ENCODE measurements at regions not wholly inside any gene's neighbourhood (a gene's known extent, or its start where the extent isn't known, plus 50 kb on each side); places are given as distances from the start of the nearest gene placed in this dataset.

DNA sequence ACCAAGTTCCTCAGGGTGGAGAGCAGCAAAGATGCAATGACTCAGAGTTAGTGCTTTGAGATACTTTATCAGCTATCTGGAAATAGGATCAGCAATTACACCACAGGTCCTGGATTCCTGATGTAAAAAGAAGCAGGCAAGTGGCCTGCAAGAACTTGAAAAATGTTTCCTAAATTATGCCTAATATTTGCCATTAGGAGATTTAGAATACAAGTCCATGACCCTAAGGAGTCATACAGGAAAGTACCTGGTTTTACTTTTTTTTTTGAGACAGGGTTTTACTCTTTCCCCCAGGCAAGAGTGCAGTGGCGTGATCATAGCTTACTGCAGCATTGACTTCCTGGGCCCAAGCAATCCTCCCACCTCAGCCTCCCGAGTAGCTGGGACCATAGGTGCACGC lies 78.8 kb upstream of the CRBN start:
- DNase-seq: no peak
- Histone ChIP-seq H3K4me1 (ENCODE audit: control insufficient read depth, insufficient read depth, low read length) (no peaks in the 10 kb centered on the region), H3K9me3 (replicated peaks; ENCODE audit: control insufficient read depth, low read depth, low read length) (no peaks in the 10 kb centered on the region), H3K4me3 (ENCODE audit: low read length) (no peak overlapping the region), H3K36me3 (ENCODE audit: control insufficient read depth, insufficient read depth, low read length) (no peaks in the 10 kb centered on the region), H3K27ac (ENCODE audit: low read length) (no peak overlapping the region), H3K27me3 (ENCODE audit: control insufficient read depth, insufficient read depth, low read length) (no peaks in the 10 kb centered on the region)
- WGBS (ENCODE audit: insufficient coverage): 86% methylated on average over 1 of the region's 3 CpGs

DNA sequence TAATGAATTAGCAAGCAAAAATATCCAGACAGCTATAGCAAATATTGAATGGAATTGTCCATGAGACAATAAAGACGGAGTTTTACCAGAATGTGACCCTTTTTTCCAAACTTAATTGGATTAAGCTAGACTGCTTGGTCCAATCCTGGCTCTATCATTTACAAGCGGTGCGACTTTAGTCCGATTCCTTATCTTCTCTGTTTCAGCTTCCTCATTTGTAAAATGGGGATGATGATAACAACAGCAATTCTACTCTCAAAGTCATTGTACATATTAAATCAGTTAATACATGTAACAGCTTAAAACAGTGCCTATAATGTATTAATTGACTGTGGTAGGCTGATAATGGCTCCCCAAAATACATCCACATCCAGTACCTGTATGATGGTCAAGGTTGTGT lies 62.1 kb upstream of the CRBN start:
- H3K9me3 ChIP-seq (replicated peaks; ENCODE audit: control insufficient read depth, low read depth, low read length): no peaks in the 10 kb centered on the region

DNA sequence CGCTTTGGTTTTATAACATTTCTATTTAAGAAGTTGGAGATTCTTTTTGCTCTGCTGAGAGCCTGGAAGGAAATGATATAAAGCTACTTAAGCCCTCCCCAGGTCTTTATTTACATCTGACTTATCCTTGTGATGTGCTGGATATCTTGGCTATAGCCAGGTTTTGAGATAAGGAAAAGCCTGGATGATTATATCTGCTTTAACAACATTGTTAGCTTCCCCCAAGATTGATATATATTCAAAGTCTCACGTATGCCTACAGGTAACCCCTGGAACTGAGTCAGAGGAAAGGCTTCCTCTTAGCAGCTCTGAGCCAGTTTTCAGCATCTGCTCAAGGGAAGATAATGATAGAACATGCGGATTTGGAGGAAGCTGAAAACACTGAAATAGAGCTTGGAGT lies 61.5 kb upstream of the CRBN start:
- Histone ChIP-seq H3K36me3 (ENCODE audit: control insufficient read depth, insufficient read depth, low read length) (no peaks in the 10 kb centered on the region), H3K4me3 (ENCODE audit: low read length) (no peak overlapping the region), H3K4me1 (ENCODE audit: control insufficient read depth, insufficient read depth, low read length) (no peaks in the 10 kb centered on the region), H3K27me3 (ENCODE audit: control insufficient read depth, insufficient read depth, low read length) (no peaks in the 10 kb centered on the region), H3K27ac (ENCODE audit: low read length) (no peak overlapping the region), H3K9me3 (replicated peaks; ENCODE audit: control insufficient read depth, low read depth, low read length) (no peaks in the 10 kb centered on the region)
- DNase-seq: peak; percentile 1
- 22% methylated on average over 1 of the region's 3 CpGs for WGBS (ENCODE audit: insufficient coverage)

More for the DNA sequence above, 62.1 kb upstream of the CRBN start:
- WGBS (ENCODE audit: insufficient coverage): 100% methylated on average over 1 of the region's 4 CpGs
- Histone ChIP-seq H3K36me3 (ENCODE audit: control insufficient read depth, insufficient read depth, low read length) (no peaks in the 10 kb centered on the region), H3K4me3 (ENCODE audit: low read length) (no peak overlapping the region), H3K27ac (ENCODE audit: low read length) (no peak overlapping the region), H3K4me1 (ENCODE audit: control insufficient read depth, insufficient read depth, low read length) (no peaks in the 10 kb centered on the region), H3K27me3 (ENCODE audit: control insufficient read depth, insufficient read depth, low read length) (no peaks in the 10 kb centered on the region)
- no peak for DNase-seq

DNA sequence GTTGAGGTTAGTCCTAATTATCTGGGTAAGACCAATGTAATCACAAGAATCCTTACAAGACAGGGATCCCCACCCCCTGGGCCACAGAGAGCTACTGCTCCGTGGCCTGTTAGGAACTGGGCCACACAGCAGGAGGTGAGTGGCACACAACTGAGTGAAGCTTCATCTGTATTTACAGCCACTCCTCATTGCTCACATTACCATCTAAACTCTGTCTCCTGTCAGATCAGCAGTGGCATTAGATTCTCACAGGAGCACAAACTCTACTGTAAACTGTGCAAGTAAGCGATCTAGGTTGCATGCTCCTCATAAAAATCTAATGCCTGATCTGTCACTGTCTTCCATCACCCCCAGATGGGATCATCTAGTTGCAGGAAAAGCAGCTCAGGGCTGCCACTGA lies 58.5 kb upstream of the CRBN start:
- no peak for DNase-seq
- WGBS (ENCODE audit: insufficient coverage): 70% methylated on average over 1 of the region's 2 CpGs
- Histone ChIP-seq H3K36me3 (ENCODE audit: control insufficient read depth, insufficient read depth, low read length) (no peaks in the 10 kb centered on the region), H3K4me3 (ENCODE audit: low read length) (no peak overlapping the region), H3K9me3 (replicated peaks; ENCODE audit: control insufficient read depth, low read depth, low read length) (no peaks in the 10 kb centered on the region), H3K27me3 (ENCODE audit: control insufficient read depth, insufficient read depth, low read length) (no peaks in the 10 kb centered on the region), H3K4me1 (ENCODE audit: control insufficient read depth, insufficient read depth, low read length) (no peaks in the 10 kb centered on the region), H3K27ac (ENCODE audit: low read length) (no peak overlapping the region)

DNA sequence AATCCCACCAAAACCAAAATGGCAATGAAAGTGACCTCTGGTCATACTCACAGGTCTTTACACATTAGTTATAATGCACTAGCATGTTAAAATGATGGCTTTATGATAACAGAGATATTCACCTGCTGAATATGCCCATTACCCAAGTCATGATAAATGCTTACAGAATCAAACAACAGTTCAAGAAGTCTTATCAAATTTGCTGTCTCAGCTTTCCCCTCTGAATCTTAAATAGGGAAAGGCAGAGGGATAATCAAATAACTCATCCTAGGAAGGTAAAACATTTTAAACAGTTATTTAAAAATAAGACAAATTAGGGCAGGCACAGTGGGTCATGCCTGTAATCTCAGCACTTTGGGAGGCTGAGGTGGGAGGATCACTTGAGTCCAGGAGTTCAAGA lies 52.8 kb upstream of the CRBN start:
- Histone ChIP-seq H3K9me3 (replicated peaks; ENCODE audit: control insufficient read depth, low read depth, low read length) (no peaks in the 10 kb centered on the region), H3K27me3 (ENCODE audit: control insufficient read depth, insufficient read depth, low read length) (no peaks in the 10 kb centered on the region)
- no peak for DNase-seq

More for the DNA sequence above, 52.8 kb upstream of the CRBN start:
- H3K4me1 ChIP-seq (ENCODE audit: control insufficient read depth, insufficient read depth, low read length): no peaks in the 10 kb centered on the region
- H3K4me3 ChIP-seq (ENCODE audit: low read length): no peak overlapping the region
- no peak overlapping the region for H3K27ac ChIP-seq (ENCODE audit: low read length)
- no peaks in the 10 kb centered on the region for H3K36me3 ChIP-seq (ENCODE audit: control insufficient read depth, insufficient read depth, low read length)
